ENCODE measurements at regions not wholly inside any gene's neighbourhood (a gene's known extent, or its start where the extent isn't known, plus 50 kb on each side); places are given as distances from the start of the nearest gene placed in this dataset.

- H3K4me1 Mint-ChIP-seq (ENCODE audit: low read depth, unreplicated experiment) = no peaks in the 10 kb centered on the region
- H3K4me3 Mint-ChIP-seq (ENCODE audit: unreplicated experiment) = no peak overlapping the region
- DNase-seq = no peak
- TF ChIP-seq CTCF (IDR thresholded peaks at IDR 0.05; ENCODE audit: partially characterized antibody, unreplicated experiment) = no peak
- no peak overlapping the region for H3K27ac Mint-ChIP-seq (ENCODE audit: unreplicated experiment)
- no peaks in the 10 kb centered on the region for H3K36me3 Mint-ChIP-seq (ENCODE audit: unreplicated experiment)
- no peaks in the 10 kb centered on the region for H3K9me3 Mint-ChIP-seq (ENCODE audit: unreplicated experiment)
- no peaks in the 10 kb centered on the region for H3K27me3 Mint-ChIP-seq (ENCODE audit: unreplicated experiment)
These were observed 169.7 kb downstream of the PDHA2 start for GRCh38 chr4:96009427-96010119.

- Mint-ChIP-seq H3K36me3 (ENCODE audit: unreplicated experiment) (no peaks in the 10 kb centered on the region), H3K4me1 (ENCODE audit: low read depth, unreplicated experiment) (no peaks in the 10 kb centered on the region), H3K9me3 (ENCODE audit: unreplicated experiment) (no peaks in the 10 kb centered on the region), H3K27ac (ENCODE audit: unreplicated experiment) (no peak overlapping the region), H3K27me3 (ENCODE audit: unreplicated experiment) (no peaks in the 10 kb centered on the region), H3K4me3 (ENCODE audit: unreplicated experiment) (no peak overlapping the region)
- DNase-seq = no peak
- no peak for TF ChIP-seq CTCF (IDR thresholded peaks at IDR 0.05; ENCODE audit: partially characterized antibody, unreplicated experiment)
These were observed 172.8 kb downstream of the PDHA2 start for GRCh38 chr4:96012687-96013086.

GRCh38 chr4:96016634-96017299 lies 176.9 kb downstream of the PDHA2 start:
- H3K36me3 Mint-ChIP-seq (ENCODE audit: unreplicated experiment) = no peaks in the 10 kb centered on the region
- no peak overlapping the region for H3K4me3 Mint-ChIP-seq (ENCODE audit: unreplicated experiment)
- H3K27ac Mint-ChIP-seq (ENCODE audit: unreplicated experiment) = no peak overlapping the region
- no peaks in the 10 kb centered on the region for H3K27me3 Mint-ChIP-seq (ENCODE audit: unreplicated experiment)
- no peak for DNase-seq
- TF ChIP-seq CTCF (IDR thresholded peaks at IDR 0.05; ENCODE audit: partially characterized antibody, unreplicated experiment) = no peak
- no peaks in the 10 kb centered on the region for H3K9me3 Mint-ChIP-seq (ENCODE audit: unreplicated experiment)
- H3K4me1 Mint-ChIP-seq (ENCODE audit: low read depth, unreplicated experiment) = no peaks in the 10 kb centered on the region

- Mint-ChIP-seq H3K27ac (ENCODE audit: unreplicated experiment) (no peak overlapping the region), H3K4me1 (ENCODE audit: low read depth, unreplicated experiment) (no peaks in the 10 kb centered on the region), H3K36me3 (ENCODE audit: unreplicated experiment) (no peaks in the 10 kb centered on the region), H3K27me3 (ENCODE audit: unreplicated experiment) (no peaks in the 10 kb centered on the region), H3K4me3 (ENCODE audit: unreplicated experiment) (no peak overlapping the region), H3K9me3 (ENCODE audit: unreplicated experiment) (no peaks in the 10 kb centered on the region)
- DNase-seq = no peak
- no peak for TF ChIP-seq CTCF (IDR thresholded peaks at IDR 0.05; ENCODE audit: partially characterized antibody, unreplicated experiment)
These were observed 185.1 kb downstream of the PDHA2 start for GRCh38 chr4:96025011-96025410.

- Mint-ChIP-seq H3K36me3 (ENCODE audit: unreplicated experiment) (no peaks in the 10 kb centered on the region), H3K4me3 (ENCODE audit: unreplicated experiment) (no peak overlapping the region), H3K27ac (ENCODE audit: unreplicated experiment) (no peak overlapping the region), H3K9me3 (ENCODE audit: unreplicated experiment) (no peaks in the 10 kb centered on the region), H3K4me1 (ENCODE audit: low read depth, unreplicated experiment) (no peaks in the 10 kb centered on the region), H3K27me3 (ENCODE audit: unreplicated experiment) (no peaks in the 10 kb centered on the region)
- TF ChIP-seq CTCF (IDR thresholded peaks at IDR 0.05; ENCODE audit: partially characterized antibody, unreplicated experiment) = peak; percentile 69
- DNase-seq = no peak
These were observed 195.8 kb downstream of the PDHA2 start for GRCh38 chr4:96035727-96036126.

Data from glutamatergic neuron (in vitro differentiated cells).